Amniotic stem cell (primary cell): ENCODE measurements at regions not wholly inside any gene's neighbourhood (a gene's known extent, or its start where the extent isn't known, plus 50 kb on each side); places are given as distances from the start of the nearest gene placed in this dataset.
A peak's percentile ranks its signal among the peaks of the same experiment; 100 is the strongest.

Experiments
- DNase-seq: peaks from one replicate; lab custom pipeline; 2025; lab: John Stamatoyannopoulos, UW

DNA sequence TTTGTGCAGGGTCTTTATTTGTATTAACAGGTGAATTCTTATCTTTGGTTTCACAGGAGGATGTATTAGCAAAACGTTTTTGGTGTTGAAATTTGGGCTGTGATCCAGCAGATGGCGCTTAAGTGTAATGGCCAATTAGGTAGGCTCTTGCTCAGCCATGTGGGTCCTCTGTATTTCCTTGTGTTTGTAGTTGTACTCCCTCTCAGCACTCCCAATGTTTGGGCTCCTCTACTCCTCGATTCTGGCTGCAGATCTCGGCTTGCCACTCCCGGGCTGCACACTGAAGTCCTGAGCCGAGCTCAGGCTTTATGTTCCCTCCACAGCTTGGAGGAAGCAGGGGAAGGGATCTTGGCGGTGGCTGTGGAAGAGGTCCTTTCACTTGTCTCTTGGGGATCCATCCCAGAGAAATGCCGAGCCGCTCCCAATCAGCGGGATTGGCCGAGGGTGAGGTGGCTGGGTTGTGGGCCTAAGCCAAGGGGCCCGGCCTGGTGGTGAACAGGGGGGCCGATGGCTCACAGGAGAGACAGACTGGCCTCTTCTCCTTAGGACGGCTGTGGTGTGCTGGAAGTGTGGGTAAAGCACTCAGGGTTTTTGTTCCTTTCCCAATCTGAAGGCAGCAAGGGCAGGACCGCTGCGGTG is 133.7 kb downstream of the AEBP2 start:
- no peak for DNase-seq

DNA sequence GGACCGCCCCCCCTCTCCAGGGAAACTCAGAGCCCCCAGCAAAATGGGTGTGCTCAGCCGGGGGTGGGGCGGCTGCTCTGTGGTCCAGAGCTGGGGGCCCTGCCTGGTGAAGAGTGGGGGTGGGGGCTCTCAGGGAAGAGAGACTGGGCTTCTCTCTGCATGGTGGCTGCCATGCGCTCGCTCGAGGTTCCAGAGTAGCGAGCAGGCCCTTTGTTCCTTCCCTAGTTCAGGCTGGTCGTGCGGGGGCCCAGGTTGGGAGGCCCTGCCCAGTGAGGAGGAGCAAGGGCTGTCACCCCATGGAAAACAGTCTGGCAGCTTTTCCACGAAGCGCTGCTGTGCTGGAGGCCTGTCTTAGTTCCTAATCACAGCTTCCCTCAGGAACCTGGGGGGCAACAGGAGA is 134.6 kb downstream of the AEBP2 start:
- no peak for DNase-seq

DNA sequence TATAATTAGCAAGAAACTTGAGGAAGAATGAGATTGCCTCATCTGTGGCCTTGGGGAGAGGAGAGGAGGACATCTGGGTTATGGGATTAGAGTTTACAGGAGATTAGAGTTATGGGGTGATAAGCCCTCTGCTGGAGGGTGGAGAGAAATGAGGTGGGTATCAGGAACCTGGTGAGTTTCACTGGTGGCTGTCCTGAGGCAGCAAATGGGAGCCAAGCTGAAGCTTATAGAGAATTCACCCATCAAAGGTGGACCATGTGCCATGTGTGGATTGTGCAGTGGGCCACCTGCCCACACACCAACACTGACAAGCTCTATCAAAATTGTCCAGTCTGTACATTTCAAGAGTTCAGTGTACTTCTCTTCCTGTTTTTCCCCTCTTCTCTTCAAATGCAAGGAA is 135.3 kb downstream of the AEBP2 start:
- DNase-seq: no peak

DNA sequence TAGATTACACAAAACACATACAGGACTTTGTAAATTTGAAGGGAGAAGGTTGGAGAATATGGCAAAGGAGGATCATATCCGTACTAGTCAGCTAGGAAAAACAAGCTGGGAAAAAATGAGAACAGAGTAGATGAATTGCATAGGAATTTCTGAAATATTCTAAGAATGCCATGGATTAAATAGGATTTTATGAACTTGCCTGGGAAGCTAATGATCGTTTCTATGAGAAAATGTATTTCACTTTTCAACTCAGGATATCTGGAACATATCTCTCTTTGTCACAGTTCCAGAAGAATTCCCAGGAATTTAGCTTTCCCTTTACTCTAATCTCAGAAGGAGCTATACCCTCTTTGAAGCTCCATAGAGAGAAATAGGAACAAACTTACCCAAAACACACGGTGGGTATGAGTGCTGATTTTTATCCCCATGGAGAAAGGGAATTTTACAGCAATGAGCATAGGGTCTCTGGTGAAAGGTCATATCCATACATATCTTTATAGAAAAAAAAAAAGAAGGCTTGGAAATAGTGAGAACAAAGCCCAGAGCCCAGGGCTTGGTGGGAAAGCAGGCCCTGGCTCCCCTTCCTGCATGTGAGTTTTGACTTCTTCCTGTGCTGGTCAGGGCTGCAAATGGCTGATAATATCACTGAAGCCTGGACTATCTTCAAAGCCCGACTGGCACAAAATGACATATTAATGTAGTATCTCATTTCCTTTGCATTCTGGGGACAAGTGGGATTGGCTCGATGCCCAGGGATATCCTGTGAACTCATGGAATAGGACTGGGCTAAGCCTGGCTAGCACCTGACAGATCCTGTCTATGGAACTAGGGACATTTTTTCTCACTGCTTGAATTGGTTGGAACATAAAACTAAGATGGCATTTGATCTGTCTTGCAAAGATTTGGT is 136.3 kb downstream of the AEBP2 start:
- DNase-seq: peak; percentile 40

DNA sequence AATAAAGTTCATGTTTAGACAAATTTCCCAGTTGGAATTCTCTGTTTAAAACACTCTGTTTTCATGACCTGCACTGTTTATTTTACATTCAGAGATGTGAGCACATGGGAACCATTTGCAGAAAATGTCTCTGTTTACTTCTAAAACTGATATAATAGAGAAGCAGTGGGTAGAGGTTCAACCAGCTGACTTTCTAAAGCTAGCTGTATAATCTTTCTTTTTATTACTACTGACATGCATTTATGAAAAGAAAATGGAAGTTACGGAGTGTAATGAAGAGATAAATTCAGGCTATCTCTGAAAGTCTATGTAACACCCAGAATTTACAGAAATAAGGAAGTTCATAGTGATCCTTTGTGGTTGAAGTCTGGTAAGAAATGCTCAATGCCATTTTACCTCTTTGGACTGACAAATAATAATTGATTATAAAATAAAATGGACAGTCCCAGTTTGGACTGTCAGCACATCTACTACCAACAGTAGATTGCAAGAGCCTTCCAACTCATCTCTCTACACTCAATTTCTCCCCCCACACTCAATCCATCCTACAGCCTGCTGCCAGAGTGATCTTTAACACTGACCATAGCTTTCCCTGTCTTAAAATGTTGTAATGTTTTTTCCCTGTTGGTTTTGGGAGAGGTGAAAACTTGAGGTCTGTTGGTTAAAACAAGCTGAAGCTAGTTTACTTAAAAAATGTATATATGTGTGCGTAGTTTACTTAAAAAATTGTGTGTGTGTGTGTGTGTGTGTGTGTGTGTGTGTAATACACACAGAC is 137.4 kb downstream of the AEBP2 start:
- DNase-seq: no peak

DNA sequence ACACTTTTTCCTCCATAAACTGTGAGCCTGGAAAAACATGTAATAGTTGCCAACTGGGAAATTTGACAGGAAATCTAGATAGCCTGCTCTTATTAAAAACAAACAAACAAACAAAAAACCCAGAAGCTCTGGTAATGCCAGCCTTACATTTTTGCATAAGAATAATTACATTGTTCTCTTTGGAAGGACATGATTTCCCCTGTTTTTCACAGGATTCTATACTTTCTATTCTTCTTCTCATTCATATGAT is 137.9 kb downstream of the AEBP2 start:
- no peak for DNase-seq

DNA sequence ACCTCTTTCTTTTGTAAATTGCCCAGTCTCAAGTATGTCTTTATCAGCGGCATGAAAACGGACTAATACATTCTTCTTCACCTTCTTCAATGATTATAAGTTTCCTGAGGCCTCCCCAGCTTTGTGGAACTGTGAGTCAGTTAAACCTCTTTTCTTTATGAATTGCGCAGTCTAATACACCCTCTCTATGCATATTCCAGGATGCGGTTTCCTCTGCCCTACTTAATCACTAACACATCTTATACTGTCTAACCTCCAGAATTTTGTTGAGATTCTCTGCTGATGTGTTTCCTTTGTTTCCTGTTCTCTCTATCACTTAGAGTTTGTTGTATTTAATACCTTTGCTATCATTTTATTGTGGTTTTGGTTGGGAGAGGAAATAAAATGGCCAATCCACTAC is 145.4 kb downstream of the AEBP2 start:
- no peak for DNase-seq

DNA sequence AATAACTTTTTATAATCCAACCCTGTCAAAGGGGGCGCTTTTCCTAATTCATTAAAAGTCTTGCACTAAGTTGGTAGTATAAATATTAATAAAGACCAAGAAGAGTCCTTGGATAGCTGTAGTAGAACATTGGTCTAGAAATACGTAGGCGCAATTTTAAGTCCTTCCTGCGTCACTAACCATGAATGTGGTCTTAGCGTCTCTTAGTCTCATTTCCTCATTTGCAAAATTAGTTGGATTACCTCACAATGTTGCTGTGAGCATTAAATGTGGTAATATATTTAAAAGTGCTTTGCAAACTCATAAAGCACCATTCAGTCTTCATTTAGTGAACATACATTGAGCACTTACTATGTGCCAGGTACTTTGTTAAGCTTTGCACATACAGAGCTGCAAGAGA is 149.7 kb downstream of the AEBP2 start:
- DNase-seq: no peak

DNA sequence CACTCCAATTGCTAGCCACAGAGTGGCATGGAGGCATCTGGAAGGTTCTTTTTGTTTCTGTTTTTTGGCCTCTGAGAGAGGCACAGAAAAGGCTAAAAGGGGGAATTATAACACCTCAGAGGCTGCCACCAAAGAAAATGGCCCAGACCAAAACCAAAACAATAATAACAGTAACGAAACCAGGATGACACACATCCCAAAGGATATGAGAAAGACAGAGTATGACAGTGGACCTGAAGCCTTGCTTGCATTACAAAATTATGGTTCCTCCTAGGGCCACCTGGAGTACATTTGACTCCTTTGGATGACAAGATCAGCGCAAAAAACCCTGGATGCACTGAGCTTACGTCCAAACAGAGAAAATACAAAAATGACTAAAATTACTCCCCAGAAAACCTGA is 152.7 kb downstream of the AEBP2 start:
- DNase-seq: no peak

DNA sequence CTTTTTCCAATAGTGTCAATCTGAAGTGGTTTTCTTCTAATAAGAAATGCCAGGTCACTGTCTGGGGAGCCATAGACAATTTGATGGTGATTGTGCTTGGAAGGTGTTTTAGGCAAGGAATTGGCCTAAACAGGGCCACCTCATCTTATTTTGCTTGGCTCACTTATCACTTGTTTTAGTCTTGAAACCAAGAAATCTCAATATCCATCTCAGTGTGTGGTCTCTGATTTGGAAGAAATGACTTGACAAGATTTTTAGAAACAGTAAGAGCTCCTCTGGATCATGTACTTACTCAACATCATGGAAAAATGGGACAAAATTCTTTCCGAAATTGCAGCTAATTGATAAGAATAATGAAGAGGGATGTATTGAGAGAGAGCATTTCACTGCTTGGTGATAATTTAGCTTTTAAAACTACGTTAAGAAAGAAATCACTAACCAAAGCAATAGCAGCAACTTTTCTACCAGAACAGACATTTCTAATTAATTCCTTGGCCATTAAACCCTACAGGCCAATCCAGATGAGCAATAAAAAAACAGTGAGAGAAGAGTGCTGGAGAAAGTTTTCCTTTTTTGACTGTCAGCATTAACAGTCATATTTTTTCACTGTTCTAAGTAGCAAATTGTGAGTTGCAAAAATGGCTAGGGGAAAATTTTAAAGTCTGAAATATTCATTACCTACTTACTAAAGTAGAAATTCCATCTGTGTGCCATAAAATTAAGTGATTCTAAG is 157.3 kb downstream of the AEBP2 start:
- DNase-seq: no peak

DNA sequence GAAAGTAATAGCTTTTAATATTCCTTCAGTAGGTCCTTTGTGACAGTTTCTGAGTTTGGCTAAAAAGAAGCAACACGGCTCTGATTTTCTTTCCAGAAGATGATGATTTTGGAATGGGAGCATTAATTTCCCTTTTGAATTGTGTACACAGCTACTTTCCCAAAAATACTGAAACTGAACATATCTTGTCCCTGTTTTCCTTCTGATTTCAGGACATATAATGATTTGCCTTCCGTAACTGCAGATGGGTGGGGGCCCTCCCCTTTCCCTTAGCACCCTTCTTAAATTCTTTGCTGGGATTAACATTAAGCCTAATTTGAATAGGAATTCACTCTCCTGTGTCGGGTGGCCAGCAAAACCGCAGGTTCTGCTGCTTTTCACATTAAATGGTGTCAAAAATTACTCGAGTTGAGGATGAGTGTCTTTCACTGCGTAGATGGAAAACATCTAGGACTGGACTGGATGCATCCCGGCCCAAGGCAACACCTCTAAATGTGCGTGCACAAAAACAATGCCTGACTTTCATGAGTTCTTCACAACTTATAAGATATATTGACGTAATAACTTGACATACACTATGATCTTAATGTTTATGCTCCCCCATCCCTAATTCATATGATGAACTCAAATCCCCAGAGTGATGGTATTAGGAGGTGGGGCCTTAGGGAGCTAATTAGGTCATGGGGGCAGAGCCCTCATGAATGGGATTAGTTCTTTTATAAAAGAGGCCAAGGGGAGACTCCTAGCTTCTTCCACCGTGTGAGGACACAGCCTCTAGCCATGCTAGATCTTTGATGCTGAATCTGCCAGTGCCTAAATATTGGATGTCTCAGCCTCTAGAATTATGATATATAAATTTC is 158.1 kb downstream of the AEBP2 start:
- no peak for DNase-seq

DNA sequence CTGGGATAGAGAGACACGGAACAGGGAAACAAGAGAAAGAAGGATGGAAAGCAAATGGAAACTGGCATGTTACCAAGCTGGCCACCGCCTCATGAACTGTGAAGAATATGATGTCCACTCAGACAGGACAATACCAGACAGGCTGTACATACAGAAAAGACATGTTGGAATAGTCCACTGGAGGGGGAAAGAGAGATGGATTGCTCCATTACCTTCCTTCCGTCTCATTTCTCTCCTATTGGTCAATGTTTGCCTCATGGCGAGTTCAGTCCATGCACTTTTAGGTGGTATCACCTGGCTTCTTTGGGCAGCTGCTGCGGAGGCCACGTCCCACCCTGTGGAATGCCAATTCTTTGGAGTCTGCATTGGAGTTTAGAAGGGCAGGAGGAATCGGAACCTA is 166.4 kb downstream of the AEBP2 start:
- no peak for DNase-seq

DNA sequence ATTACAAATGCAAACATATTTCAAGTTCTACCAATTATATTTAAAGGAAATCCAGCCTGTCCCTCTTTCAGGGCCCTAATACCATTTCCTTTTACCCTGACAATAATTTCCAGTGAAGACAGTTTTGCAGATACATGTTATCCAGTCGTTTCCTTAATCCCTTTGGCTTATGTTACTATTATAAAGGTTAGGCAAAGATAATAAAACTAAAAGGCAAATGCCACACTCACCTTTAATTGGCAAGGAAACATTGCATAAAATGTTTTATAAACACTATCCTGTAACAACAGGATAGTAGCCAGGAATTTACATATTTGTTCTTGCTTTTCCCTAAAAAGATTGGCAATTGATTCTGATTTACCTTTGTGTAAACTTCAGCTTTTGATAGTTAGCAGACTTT is 168.7 kb downstream of the AEBP2 start:
- no peak for DNase-seq

DNA sequence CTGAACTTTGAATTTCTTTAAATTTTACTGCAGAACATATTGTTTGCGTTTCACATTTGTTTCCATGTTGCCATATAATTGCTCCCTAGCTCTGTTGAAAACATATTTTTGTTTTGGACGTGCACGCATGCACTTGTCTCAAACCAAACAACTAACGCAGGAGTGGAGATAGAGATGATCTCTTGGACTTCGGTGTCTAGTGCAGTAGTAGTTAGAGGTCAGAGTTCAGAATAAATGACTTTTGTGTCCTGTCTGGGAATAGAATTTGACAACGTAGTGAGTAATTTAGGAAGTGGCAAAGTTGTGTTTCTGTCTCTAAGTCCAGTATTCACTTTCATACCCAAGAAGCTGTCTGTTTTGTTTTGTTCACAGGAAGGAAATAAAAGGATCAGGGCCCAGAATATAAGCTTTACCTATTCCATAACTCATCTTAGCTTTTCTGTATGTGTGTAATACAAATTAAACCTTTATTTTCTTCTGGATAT is 173.8 kb downstream of the AEBP2 start:
- DNase-seq: no peak

DNA sequence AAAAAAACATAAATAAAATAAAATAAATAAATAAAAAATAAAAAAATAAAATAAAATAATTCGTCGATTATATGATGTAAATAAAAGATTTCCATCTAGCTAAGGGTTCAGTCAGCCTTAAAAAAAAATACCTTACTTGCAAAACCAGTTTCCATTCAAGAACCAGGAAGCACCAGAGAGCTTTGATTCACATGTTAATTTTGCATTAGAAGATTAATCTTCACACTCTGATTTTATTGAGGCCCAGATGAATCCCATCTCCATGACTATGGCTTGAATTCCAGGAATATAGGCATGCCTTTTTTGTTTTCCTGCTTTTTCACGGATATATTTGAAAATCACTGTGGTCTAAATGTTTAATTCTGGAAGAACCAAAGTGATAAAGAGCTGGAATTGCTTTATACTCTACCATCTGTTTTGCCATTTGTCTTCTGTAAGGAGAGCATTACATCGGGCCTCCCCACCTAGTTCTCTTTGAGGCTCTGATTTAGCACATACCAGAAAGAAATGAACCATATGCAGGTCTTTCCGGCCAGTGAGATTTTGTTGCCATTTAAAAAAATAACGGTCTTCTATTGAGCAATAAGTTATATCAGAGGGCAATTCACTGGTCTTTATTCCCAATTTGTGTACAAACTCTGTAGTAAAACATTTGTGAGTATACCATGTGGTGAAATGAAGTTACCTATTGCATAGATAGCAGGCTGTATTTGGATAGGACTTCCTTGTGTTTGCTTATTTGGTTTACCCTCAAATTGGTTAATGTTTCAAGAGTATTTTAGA is 175.5 kb downstream of the AEBP2 start:
- DNase-seq: no peak

DNA sequence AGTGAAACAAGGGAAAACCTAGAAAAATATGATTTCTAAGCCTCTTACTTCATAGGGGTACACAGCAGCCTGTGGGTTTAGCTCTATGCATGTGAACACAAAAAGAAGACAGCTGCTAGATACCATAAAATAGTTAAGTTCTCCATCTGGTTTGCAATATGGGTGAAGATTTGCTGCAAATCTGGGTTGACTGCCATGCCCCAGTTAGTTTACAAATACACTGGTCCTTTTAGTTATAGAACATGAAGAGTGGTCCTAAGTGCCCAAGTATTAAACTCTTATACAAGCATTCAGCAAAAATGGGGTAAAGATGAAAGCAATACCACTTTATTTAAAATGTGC is 176.1 kb downstream of the AEBP2 start:
- DNase-seq: no peak

DNA sequence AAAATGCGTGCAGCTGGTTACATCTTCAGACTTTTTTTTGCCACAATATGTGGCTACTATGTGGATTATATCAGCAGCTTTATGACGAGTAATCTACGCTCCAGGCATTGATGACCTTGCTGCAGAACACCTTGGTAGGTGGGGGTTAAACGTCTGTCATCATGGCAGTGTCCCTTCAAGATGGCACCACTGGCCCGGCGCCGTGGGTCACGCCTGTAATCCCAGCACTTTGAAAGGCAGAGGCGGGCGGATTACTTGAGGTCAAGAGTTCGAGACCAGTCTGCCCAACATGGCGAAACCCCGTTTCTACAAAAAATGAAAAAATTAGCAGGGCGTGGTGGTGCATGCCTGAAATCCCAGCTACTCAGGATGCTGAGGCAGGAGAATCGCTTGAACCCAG is 177.5 kb downstream of the AEBP2 start:
- no peak for DNase-seq

DNA sequence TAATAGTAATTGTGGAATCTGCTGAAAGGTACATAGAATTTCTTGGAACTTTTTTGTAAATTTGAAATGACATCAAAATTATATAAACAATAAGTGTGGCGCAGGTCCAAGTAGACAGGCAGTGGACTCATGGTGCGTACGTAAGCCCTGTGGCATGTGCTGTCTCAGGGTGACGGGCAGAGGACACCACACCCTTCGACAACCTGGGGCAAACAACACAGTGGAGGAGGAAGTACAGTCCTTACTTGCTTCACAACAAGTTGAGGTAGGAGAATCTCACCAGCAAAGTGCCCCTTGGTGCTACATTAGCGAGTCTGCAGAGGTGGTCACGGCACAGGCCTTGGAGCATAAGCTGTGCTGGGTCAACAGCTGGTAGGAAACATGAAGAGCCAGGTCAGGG is 180.9 kb downstream of the AEBP2 start:
- no peak for DNase-seq

DNA sequence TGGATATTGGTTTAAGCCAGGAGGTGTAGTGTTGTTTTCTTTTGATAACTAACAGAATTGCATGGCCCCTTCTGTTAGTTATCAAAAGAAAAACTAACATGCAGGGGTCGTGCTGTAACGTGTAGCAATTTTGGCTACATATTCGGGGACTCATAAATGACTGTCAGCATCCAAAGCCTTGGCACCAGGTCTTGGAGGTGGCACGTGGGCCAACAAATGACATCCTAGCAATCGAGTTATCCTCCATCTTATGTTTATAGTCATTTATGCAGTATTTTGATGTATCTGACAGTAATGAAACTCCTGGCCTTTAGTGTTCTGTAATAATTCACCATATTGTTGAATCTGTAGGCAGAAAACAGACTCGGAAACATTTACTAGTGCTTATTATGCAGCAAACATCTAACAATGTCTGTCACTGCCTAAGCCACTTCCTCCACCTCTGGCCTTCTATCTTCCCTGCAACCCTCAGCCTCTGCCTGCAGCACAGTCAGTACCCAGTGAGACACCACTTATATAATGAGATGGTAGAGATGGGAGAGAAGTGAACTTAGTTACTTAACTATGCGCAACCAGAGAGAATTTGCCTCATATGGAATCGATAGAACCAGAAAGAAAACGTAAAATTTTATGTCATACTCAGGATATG is 184.6 kb downstream of the AEBP2 start:
- no peak for DNase-seq

DNA sequence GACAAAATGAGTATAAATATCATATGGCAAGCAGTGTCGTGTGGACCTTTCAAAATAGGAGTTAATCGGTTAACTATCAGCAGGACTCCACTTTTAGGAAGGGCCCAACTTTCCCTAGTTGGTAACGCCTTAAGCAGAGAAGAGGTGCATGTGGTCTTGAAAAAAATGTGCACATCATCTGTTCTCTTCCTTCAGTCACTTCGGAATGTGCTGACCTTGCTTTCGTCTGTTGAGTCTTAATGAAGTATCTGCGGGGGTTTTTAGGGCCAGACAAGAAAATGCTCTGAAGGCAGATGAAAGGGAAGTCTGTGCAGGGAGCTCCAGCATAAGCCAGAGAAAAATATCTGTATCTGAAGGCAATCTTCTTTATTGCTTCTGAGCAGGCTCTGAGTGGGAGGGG is 185.2 kb downstream of the AEBP2 start:
- DNase-seq: no peak
